ENCODE measurements at regions not wholly inside any gene's neighbourhood (a gene's known extent, or its start where the extent isn't known, plus 50 kb on each side); places are given as distances from the start of the nearest gene placed in this dataset.

- Histone ChIP-seq H3K27me3 (replicated peaks; ENCODE audit: insufficient read depth, low read depth, low read length, poor library complexity) (no peaks in the 10 kb centered on the region), H3K4me1 (ENCODE audit: insufficient read depth, low read length, poor library complexity, severe bottlenecking) (no peaks in the 10 kb centered on the region), H3K4me3 (ENCODE audit: low read depth, low read length, poor library complexity, severe bottlenecking) (no peak overlapping the region), H3K9me3 (ENCODE audit: low read depth, low read length, poor library complexity, severe bottlenecking) (no peaks in the 10 kb centered on the region), H3K27ac (ENCODE audit: low read depth, low read length, poor library complexity, severe bottlenecking) (no peak overlapping the region), H3K36me3 (ENCODE audit: insufficient read depth, low read length, poor library complexity, severe bottlenecking) (no peaks in the 10 kb centered on the region)
- no peak for TF ChIP-seq EZH2 (IDR thresholded peaks at IDR 0.05; ENCODE audit: borderline replicate concordance, low read depth, low read length, poor library complexity, severe bottlenecking)
- TF ChIP-seq, protein P1, sequence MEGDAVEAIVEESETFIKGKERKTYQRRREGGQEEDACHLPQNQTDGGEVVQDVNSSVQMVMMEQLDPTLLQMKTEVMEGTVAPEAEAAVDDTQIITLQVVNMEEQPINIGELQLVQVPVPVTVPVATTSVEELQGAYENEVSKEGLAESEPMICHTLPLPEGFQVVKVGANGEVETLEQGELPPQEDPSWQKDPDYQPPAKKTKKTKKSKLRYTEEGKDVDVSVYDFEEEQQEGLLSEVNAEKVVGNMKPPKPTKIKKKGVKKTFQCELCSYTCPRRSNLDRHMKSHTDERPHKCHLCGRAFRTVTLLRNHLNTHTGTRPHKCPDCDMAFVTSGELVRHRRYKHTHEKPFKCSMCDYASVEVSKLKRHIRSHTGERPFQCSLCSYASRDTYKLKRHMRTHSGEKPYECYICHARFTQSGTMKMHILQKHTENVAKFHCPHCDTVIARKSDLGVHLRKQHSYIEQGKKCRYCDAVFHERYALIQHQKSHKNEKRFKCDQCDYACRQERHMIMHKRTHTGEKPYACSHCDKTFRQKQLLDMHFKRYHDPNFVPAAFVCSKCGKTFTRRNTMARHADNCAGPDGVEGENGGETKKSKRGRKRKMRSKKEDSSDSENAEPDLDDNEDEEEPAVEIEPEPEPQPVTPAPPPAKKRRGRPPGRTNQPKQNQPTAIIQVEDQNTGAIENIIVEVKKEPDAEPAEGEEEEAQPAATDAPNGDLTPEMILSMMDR (conservative IDR thresholded peaks at IDR 0.05; ENCODE audit: low read depth, low read length): no peak
- no TSS peak for BruUV-seq (replicated peaks)
- no peak for DNase-seq (ENCODE audit: low spot score)
- intact Hi-C loops (cut with micrococcal nuclease; ENCODE audit: unreplicated experiment): no loop called here
- CTCF ChIA-PET: no interaction called here
- POLR2A ChIA-PET (ENCODE audit: low non-redundant PET): no interaction called here
These were observed 217.3 kb upstream of the SULF2 start for GRCh38 chr20:48002517-48002970.

DNA sequence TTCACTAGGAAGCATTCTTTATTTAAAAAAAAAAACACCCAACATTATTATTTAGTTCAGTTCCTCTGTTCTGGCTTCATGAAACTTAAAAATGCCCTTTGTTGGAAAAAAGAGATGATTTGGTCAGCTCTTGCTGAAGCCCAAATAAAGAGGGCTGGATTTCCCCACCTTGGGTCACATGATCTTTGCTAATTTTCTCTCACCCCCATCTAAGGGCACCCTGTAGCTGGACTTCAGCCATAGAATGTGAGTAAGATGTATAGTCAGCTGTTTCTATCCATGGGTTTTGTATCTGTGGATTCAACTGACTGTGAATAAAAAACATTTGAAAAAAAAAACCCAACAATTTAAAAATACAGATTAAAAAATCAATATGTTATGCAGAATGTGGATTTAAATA, 213.9 kb upstream of the SULF2 start:
- Histone ChIP-seq H3K27me3 (replicated peaks; ENCODE audit: insufficient read depth, low read depth, low read length, poor library complexity) (peaks cover 4% of the 10 kb centered on the region), H3K4me3 (ENCODE audit: low read depth, low read length, poor library complexity, severe bottlenecking) (no peak overlapping the region), H3K27ac (ENCODE audit: low read depth, low read length, poor library complexity, severe bottlenecking) (no peak overlapping the region), H3K36me3 (ENCODE audit: insufficient read depth, low read length, poor library complexity, severe bottlenecking) (no peaks in the 10 kb centered on the region), H3K9me3 (ENCODE audit: low read depth, low read length, poor library complexity, severe bottlenecking) (no peaks in the 10 kb centered on the region), H3K4me1 (ENCODE audit: insufficient read depth, low read length, poor library complexity, severe bottlenecking) (no peaks in the 10 kb centered on the region)
- ChIA-PET POLR2A (ENCODE audit: low non-redundant PET) (no interaction called here), CTCF (no interaction called here)
- intact Hi-C loops (cut with micrococcal nuclease; ENCODE audit: unreplicated experiment): no loop called here
- TF ChIP-seq, protein P1 (conservative IDR thresholded peaks at IDR 0.05; ENCODE audit: low read depth, low read length): no peak
- TF ChIP-seq EZH2 (IDR thresholded peaks at IDR 0.05; ENCODE audit: borderline replicate concordance, low read depth, low read length, poor library complexity, severe bottlenecking): no peak
- no peak for DNase-seq (ENCODE audit: low spot score)
- BruUV-seq (replicated peaks): no TSS peak

GRCh38 chr20:47998736-47999135, 213.5 kb upstream of the SULF2 start:
- ChIA-PET CTCF (no interaction called here), POLR2A (ENCODE audit: low non-redundant PET) (no interaction called here)
- H3K27ac ChIP-seq (ENCODE audit: low read depth, low read length, poor library complexity, severe bottlenecking): no peak overlapping the region
- no peak overlapping the region for H3K4me3 ChIP-seq (ENCODE audit: low read depth, low read length, poor library complexity, severe bottlenecking)
- intact Hi-C loops (cut with micrococcal nuclease; ENCODE audit: unreplicated experiment): no loop called here
- no peaks in the 10 kb centered on the region for H3K36me3 ChIP-seq (ENCODE audit: insufficient read depth, low read length, poor library complexity, severe bottlenecking)
- peaks cover 4% of the 10 kb centered on the region for H3K27me3 ChIP-seq (replicated peaks; ENCODE audit: insufficient read depth, low read depth, low read length, poor library complexity)
- H3K4me1 ChIP-seq (ENCODE audit: insufficient read depth, low read length, poor library complexity, severe bottlenecking): no peaks in the 10 kb centered on the region
- no TSS peak for BruUV-seq (replicated peaks)
- no peak for DNase-seq (ENCODE audit: low spot score)
- no peak for TF ChIP-seq EZH2 (IDR thresholded peaks at IDR 0.05; ENCODE audit: borderline replicate concordance, low read depth, low read length, poor library complexity, severe bottlenecking)
- TF ChIP-seq, protein P1 (conservative IDR thresholded peaks at IDR 0.05; ENCODE audit: low read depth, low read length): no peak
- no peaks in the 10 kb centered on the region for H3K9me3 ChIP-seq (ENCODE audit: low read depth, low read length, poor library complexity, severe bottlenecking)

Data from A673 (cell line).